GM23338 (cell line): ENCODE measurements at regions not wholly inside any gene's neighbourhood (a gene's known extent, or its start where the extent isn't known, plus 50 kb on each side); places are given as distances from the start of the nearest gene placed in this dataset.

ENCODE experiments used
- ATAC-seq: fragments of 200-7000 bp; cut with Tn5 transposase; 3 replicates; pipeline ENCODE4 v1.9.1; 2020
- DNase-seq: peaks from one replicate; pipeline ENCODE4 v3.0.0-alpha.2; 2015; ENCODE audit warnings: low spot score
- H2AFZ ChIP-seq: fragments of 200-600 bp; sonication (generic); 2 replicates; pipeline ENCODE4 v1.8.0; 2016; ENCODE audit warnings: antibody characterized with exemption, mild to moderate bottlenecking, moderate library complexity
- H3F3A ChIP-seq: fragments of 200-600 bp; sonication (generic); replicated peaks from 2 replicates; pipeline ENCODE4 v1.8.0; 2017; ENCODE audit warnings: antibody characterized with exemption, mixed run types, low read depth
- H3K27ac ChIP-seq: fragments of 200-600 bp; sonication (generic); 2 replicates; pipeline ENCODE4 v1.6.1; 2016; ENCODE audit warnings: low read depth
- H3K27me3 ChIP-seq: fragments of 200-600 bp; sonication (generic); 2 replicates; pipeline ENCODE4 v1.8.0; 2016; ENCODE audit warnings: mild to moderate bottlenecking, mixed run types, moderate library complexity; ENCODE audit not compliant: insufficient read depth
- H3K36me3 ChIP-seq: fragments of 200-600 bp; sonication (generic); 2 replicates; pipeline ENCODE4 v1.8.0; 2016; ENCODE audit warnings: mild to moderate bottlenecking; ENCODE audit not compliant: insufficient read depth
- H3K4me1 ChIP-seq: fragments of 200-600 bp; sonication (generic); 2 replicates; pipeline ENCODE4 v1.8.0; 2016; ENCODE audit warnings: mild to moderate bottlenecking, moderate library complexity; ENCODE audit not compliant: insufficient read depth
- H3K4me2 ChIP-seq: fragments of 200-600 bp; sonication (generic); 2 replicates; pipeline ENCODE4 v1.7.1; 2017; ENCODE audit warnings: mixed run types
- H3K4me3 ChIP-seq: fragments of 200-600 bp; sonication (generic); 2 replicates; pipeline ENCODE4 v1.6.1; 2016; ENCODE audit warnings: mixed run types
- H3K79me2 ChIP-seq: fragments of 200-600 bp; sonication (generic); replicated peaks from 2 replicates; pipeline ENCODE4 v1.8.0; 2017; ENCODE audit warnings: mild to moderate bottlenecking; ENCODE audit not compliant: insufficient read depth
- H3K9me2 ChIP-seq: fragments of 200-600 bp; sonication (generic); 2 replicates; pipeline ENCODE4 v1.8.0; 2017; ENCODE audit not compliant: insufficient read depth
- H4K20me1 ChIP-seq: fragments of 200-600 bp; sonication (generic); replicated peaks from 2 replicates; pipeline ENCODE4 v1.8.0; 2017; ENCODE audit warnings: mild to moderate bottlenecking; ENCODE audit not compliant: insufficient read depth
- H3K27ac Mint-ChIP-seq: 2 replicates; pipeline ENCODE4 v1.8.0; 2020; ENCODE audit warnings: inconsistent platforms, mild to moderate bottlenecking, moderate library complexity, mixed read lengths
- H3K27me3 Mint-ChIP-seq: 3 replicates; pipeline ENCODE4 v1.8.0; 2022; ENCODE audit warnings: low read depth, mild to moderate bottlenecking, moderate library complexity, mixed read lengths, inconsistent platforms; ENCODE audit not compliant: insufficient read depth, poor library complexity
- H3K36me3 Mint-ChIP-seq: 3 replicates; pipeline ENCODE4 v1.8.0; 2021; ENCODE audit warnings: low read depth, mild to moderate bottlenecking, inconsistent platforms, moderate library complexity, mixed read lengths
- H3K4me1 Mint-ChIP-seq: 3 replicates; pipeline ENCODE4 v1.8.0; 2020; ENCODE audit warnings: mild to moderate bottlenecking, inconsistent platforms, mixed read lengths
- H3K4me3 Mint-ChIP-seq: 3 replicates; pipeline ENCODE4 v1.8.0; 2021; ENCODE audit warnings: moderate library complexity, mild to moderate bottlenecking, inconsistent platforms, mixed read lengths
- H3K9me3 Mint-ChIP-seq: 3 replicates; pipeline ENCODE4 v1.8.0; 2020; ENCODE audit warnings: moderate library complexity, mild to moderate bottlenecking, inconsistent platforms, mixed read lengths
- CREB1 ChIP-seq: fragments of 250-450 bp; sonication (Bioruptor Pico); IDR thresholded peaks from 2 replicates; pipeline ENCODE4 v1.5.0; 2020; ENCODE audit warnings: low read depth, mild to moderate bottlenecking, moderate library complexity
- EZH2 ChIP-seq: fragments of 200-600 bp; sonication (generic); IDR thresholded peaks from one replicate; pipeline ENCODE4 v1.8.0; 2017; ENCODE audit warnings: antibody characterized with exemption, mild to moderate bottlenecking, low read depth; ENCODE audit not compliant: unreplicated experiment
- JUNB ChIP-seq: IDR thresholded peaks from one replicate; pipeline ENCODE4 v1.6.1; 2016; ENCODE audit warnings: antibody characterized with exemption; ENCODE audit not compliant: unreplicated experiment
- NANOG ChIP-seq: IDR thresholded peaks from 2 replicates; pipeline ENCODE4 v1.6.1; 2016; ENCODE audit warnings: antibody characterized with exemption, borderline replicate concordance
- POLR2AphosphoS5 ChIP-seq: IDR thresholded peaks from 2 replicates; pipeline ENCODE4 v1.6.1; 2016; ENCODE audit warnings: antibody characterized with exemption, low read depth
- ZNF114 ChIP-seq: fragments of 250-450 bp; sonication (Bioruptor Pico); IDR thresholded peaks from 2 replicates; pipeline ENCODE4 v1.5.0; 2020; ENCODE audit warnings: mild to moderate bottlenecking, moderate library complexity
- TF ChIP-seq, protein P1 (sequence below): IDR thresholded peaks from 2 replicates; pipeline ENCODE4 v1.6.1; 2016; ENCODE audit warnings: antibody characterized with exemption
- TF ChIP-seq, protein P2 (sequence below): IDR thresholded peaks from one replicate; pipeline ENCODE4 v1.6.1; 2018; ENCODE audit warnings: antibody characterized with exemption; ENCODE audit not compliant: unreplicated experiment
- TF ChIP-seq, protein P3 (sequence below), 2 experiments: fragments of 200-600 bp in 1 of 2; sonication (generic) in 1 of 2; conservative IDR thresholded peaks; 2 replicates each; pipeline versions ENCODE4 v1.5.1 to v1.6.1; 2016 to 2017; ENCODE audit warnings: antibody characterized with exemption in 2 of 2, low read depth in 2 of 2, mild to moderate bottlenecking in 2 of 2, moderate library complexity in 1 of 2

DNA sequence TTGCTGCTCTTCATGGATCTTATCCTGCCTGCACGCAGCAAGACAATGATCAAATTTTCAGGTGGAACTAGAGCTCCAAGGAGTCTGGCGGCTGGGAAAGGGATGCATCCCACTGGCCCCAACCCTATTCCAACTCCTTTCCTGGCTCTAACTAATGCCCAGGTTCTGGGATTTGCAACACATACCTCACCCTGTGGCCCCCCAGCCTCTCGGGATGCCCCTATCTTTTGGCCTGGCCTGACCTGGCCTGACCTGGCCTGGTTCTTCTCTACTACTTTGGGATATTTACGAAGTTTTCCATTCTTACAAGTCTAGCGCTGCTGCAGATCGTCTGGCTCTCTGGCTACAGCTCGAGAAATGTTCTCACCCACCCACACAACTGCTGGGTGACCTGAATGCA, 56.4 kb upstream of the CDKN2AIP start:
- DNase-seq (no peak), ATAC-seq (no peak)
- peaks cover 4% of the 10 kb centered on the region; the same call in 2 of the 3 replicates for H3K4me1 Mint-ChIP-seq
- H3K27me3 Mint-ChIP-seq, result peaks cover 4% of the 10 kb centered on the region
- Histone ChIP-seq H3K4me3 (no peak overlapping the region), H3K4me2 (no peak overlapping the region), H3K36me3 (no peaks in the 10 kb centered on the region), H3K79me2 (no peaks in the 10 kb centered on the region), H3K27me3 (no peaks in the 10 kb centered on the region), H3K27ac (no peak overlapping the region), H3K4me1 (no peaks in the 10 kb centered on the region), H4K20me1 (no peaks in the 10 kb centered on the region), H2AFZ (no peak overlapping the region), H3F3A (no peaks in the 10 kb centered on the region), H3K9me2 (no peaks in the 10 kb centered on the region)
- H3K9me3 Mint-ChIP-seq, result peaks cover 24% of the 10 kb centered on the region
- H3K4me3 Mint-ChIP-seq, result no peak overlapping the region
- TF ChIP-seq, protein P1, sequence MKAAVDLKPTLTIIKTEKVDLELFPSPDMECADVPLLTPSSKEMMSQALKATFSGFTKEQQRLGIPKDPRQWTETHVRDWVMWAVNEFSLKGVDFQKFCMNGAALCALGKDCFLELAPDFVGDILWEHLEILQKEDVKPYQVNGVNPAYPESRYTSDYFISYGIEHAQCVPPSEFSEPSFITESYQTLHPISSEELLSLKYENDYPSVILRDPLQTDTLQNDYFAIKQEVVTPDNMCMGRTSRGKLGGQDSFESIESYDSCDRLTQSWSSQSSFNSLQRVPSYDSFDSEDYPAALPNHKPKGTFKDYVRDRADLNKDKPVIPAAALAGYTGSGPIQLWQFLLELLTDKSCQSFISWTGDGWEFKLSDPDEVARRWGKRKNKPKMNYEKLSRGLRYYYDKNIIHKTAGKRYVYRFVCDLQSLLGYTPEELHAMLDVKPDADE, result no peak
- TF ChIP-seq CREB1, result no peak
- TF ChIP-seq EZH2, result no peak
- TF ChIP-seq, protein P2, sequence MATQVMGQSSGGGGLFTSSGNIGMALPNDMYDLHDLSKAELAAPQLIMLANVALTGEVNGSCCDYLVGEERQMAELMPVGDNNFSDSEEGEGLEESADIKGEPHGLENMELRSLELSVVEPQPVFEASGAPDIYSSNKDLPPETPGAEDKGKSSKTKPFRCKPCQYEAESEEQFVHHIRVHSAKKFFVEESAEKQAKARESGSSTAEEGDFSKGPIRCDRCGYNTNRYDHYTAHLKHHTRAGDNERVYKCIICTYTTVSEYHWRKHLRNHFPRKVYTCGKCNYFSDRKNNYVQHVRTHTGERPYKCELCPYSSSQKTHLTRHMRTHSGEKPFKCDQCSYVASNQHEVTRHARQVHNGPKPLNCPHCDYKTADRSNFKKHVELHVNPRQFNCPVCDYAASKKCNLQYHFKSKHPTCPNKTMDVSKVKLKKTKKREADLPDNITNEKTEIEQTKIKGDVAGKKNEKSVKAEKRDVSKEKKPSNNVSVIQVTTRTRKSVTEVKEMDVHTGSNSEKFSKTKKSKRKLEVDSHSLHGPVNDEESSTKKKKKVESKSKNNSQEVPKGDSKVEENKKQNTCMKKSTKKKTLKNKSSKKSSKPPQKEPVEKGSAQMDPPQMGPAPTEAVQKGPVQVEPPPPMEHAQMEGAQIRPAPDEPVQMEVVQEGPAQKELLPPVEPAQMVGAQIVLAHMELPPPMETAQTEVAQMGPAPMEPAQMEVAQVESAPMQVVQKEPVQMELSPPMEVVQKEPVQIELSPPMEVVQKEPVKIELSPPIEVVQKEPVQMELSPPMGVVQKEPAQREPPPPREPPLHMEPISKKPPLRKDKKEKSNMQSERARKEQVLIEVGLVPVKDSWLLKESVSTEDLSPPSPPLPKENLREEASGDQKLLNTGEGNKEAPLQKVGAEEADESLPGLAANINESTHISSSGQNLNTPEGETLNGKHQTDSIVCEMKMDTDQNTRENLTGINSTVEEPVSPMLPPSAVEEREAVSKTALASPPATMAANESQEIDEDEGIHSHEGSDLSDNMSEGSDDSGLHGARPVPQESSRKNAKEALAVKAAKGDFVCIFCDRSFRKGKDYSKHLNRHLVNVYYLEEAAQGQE, result no peak
- TF ChIP-seq JUNB, result no peak
- TF ChIP-seq, protein P3, sequence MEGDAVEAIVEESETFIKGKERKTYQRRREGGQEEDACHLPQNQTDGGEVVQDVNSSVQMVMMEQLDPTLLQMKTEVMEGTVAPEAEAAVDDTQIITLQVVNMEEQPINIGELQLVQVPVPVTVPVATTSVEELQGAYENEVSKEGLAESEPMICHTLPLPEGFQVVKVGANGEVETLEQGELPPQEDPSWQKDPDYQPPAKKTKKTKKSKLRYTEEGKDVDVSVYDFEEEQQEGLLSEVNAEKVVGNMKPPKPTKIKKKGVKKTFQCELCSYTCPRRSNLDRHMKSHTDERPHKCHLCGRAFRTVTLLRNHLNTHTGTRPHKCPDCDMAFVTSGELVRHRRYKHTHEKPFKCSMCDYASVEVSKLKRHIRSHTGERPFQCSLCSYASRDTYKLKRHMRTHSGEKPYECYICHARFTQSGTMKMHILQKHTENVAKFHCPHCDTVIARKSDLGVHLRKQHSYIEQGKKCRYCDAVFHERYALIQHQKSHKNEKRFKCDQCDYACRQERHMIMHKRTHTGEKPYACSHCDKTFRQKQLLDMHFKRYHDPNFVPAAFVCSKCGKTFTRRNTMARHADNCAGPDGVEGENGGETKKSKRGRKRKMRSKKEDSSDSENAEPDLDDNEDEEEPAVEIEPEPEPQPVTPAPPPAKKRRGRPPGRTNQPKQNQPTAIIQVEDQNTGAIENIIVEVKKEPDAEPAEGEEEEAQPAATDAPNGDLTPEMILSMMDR (conservative IDR thresholded peaks at IDR 0.05; ENCODE audit: low read depth in 2 of 2), result no peak
- no peak for TF ChIP-seq POLR2AphosphoS5
- H3K36me3 Mint-ChIP-seq, result peaks cover 7% of the 10 kb centered on the region
- H3K27ac Mint-ChIP-seq, result no peak overlapping the region

DNA sequence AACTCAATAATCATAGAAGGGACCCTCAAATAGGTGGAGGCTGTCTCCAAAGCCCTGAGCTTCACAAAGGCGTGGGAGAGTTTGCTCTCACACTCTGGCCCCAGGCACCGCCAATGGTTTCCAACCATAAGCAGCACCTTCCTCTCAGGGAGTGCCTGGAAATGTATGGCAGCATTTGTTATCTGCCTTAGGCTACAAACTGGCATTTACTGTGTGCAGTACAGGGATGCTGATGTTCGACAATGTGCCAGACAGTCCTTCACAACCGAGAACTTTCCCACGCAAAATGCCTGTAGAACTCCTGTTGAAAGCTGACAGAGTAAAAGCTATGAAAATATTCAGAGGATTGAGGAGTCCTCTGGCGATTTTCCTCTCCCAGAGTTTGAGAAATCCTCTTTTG, 55.7 kb upstream of the CDKN2AIP start:
- Histone ChIP-seq H3K79me2 (no peaks in the 10 kb centered on the region), H3F3A (no peaks in the 10 kb centered on the region), H3K27ac (no peak overlapping the region), H3K4me1 (no peaks in the 10 kb centered on the region), H3K4me3 (no peak overlapping the region), H2AFZ (no peak overlapping the region), H3K4me2 (no peak overlapping the region), H3K27me3 (no peaks in the 10 kb centered on the region), H3K36me3 (no peaks in the 10 kb centered on the region), H4K20me1 (no peaks in the 10 kb centered on the region), H3K9me2 (no peaks in the 10 kb centered on the region)
- no peak for ATAC-seq
- Mint-ChIP-seq H3K4me3 (no peak overlapping the region), H3K9me3 (peaks cover 19% of the 10 kb centered on the region), H3K36me3 (peaks cover 7% of the 10 kb centered on the region; the same call in 2 of the 3 replicates), H3K27ac (no peak overlapping the region), H3K27me3 (peaks cover 2% of the 10 kb centered on the region), H3K4me1 (peaks cover 4% of the 10 kb centered on the region; the same call in 2 of the 3 replicates)
- no peak for DNase-seq
- TF ChIP-seq, protein P1, result no peak
- TF ChIP-seq POLR2AphosphoS5, result no peak
- no peak for TF ChIP-seq NANOG
- no peak for TF ChIP-seq ZNF114 (CRISPR knock-in tag)
